PC-3 (cell line): ENCODE measurements at regions not wholly inside any gene's neighbourhood (a gene's known extent, or its start where the extent isn't known, plus 50 kb on each side); places are given as distances from the start of the nearest gene placed in this dataset.

Experiments
- ATAC-seq: fragments of 200-7000 bp; cut with Tn5 transposase; 2 replicates; pipeline ENCODE4 v1.9.1; 2020; ENCODE audit warnings: mild to moderate bottlenecking, moderate library complexity
- BruUV-seq: library from RNA; stranded (reverse); fragments of 400-500 nt; replicated peaks from 2 replicates; lab custom pipeline; 2021; lab: Mats Ljungman, UMichigan
- CTCF ChIA-PET: fragments of 300-600 bp; sonication (Branson Sonifier 250); formaldehyde crosslinking; loops from one replicate; lab custom pipeline; 2022; ENCODE audit warnings: antibody characterized with exemption; lab: Charles Lee
- POLR2A ChIA-PET: fragments of 300-600 bp; sonication (Branson Sonifier 250); formaldehyde crosslinking; loops from one replicate; lab custom pipeline; 2022; ENCODE audit warnings: antibody characterized with exemption; ENCODE audit not compliant: unreplicated experiment; lab: Charles Lee
- DNase-seq: peaks from one replicate; pipeline ENCODE4 v3.0.0-alpha.2; 2015
- H2AFZ ChIP-seq: fragments of 300-600 bp; sonication (generic); 2 replicates; pipeline ENCODE4 v1.6.0; 2016; ENCODE audit warnings: antibody characterized with exemption, low read length
- H3F3A ChIP-seq: fragments of 300-600 bp; sonication (generic); one replicate; pipeline ENCODE4 v1.6.0; 2017; ENCODE audit warnings: antibody characterized with exemption, low read length, control low read depth, mild to moderate bottlenecking; ENCODE audit not compliant: unreplicated experiment
- H3K27ac ChIP-seq: fragments of 300-600 bp; sonication (generic); 2 replicates; pipeline ENCODE4 v1.5.1; 2016; ENCODE audit warnings: mild to moderate bottlenecking, low read length
- H3K27me3 ChIP-seq: fragments of 300-600 bp; sonication (generic); 2 replicates; pipeline ENCODE4 v1.6.1; 2016; ENCODE audit warnings: low read length, mixed read lengths
- H3K36me3 ChIP-seq: fragments of 300-600 bp; sonication (generic); 2 replicates; pipeline ENCODE4 v1.6.1; 2016; ENCODE audit warnings: low read depth, mixed run types, low read length, mixed read lengths
- H3K4me1 ChIP-seq: fragments of 300-600 bp; sonication (generic); 2 replicates; pipeline ENCODE4 v1.5.1; 2016; ENCODE audit warnings: low read length; ENCODE audit not compliant: insufficient read depth
- H3K4me2 ChIP-seq: fragments of 300-600 bp; sonication (generic); 2 replicates; pipeline ENCODE4 v1.6.0; 2016; ENCODE audit warnings: low read length
- H3K4me3 ChIP-seq: fragments of 300-600 bp; sonication (generic); 2 replicates; pipeline ENCODE4 v1.5.1; 2016; ENCODE audit warnings: mild to moderate bottlenecking, low read length, mixed read lengths
- H3K79me2 ChIP-seq: fragments of 300-600 bp; sonication (generic); 2 replicates; pipeline ENCODE4 v1.6.1; 2017; ENCODE audit warnings: low read length, mixed read lengths
- H3K9ac ChIP-seq: fragments of 300-600 bp; sonication (generic); 2 replicates; pipeline ENCODE4 v1.6.0; 2016; ENCODE audit warnings: mild to moderate bottlenecking, low read length
- H3K9me2 ChIP-seq: fragments of 300-600 bp; sonication (generic); replicated peaks from 2 replicates; pipeline ENCODE4 v1.6.1; 2016; ENCODE audit warnings: mixed run types, low read length, mixed read lengths
- H3K9me3 ChIP-seq: fragments of 300-600 bp; sonication (generic); 2 replicates; pipeline ENCODE4 v1.6.1; 2016; ENCODE audit warnings: low read length, mixed read lengths
- H4K20me1 ChIP-seq: fragments of 300-600 bp; sonication (generic); 2 replicates; pipeline ENCODE4 v1.6.1; 2016; ENCODE audit warnings: low read length, mixed read lengths
- CTCF ChIP-seq: fragments of 300-600 bp; sonication (generic); conservative IDR thresholded peaks from 2 replicates; pipeline ENCODE4 v1.5.1; 2017; ENCODE audit warnings: antibody characterized with exemption, low read depth, mild to moderate bottlenecking, low read length
- EZH2 ChIP-seq: fragments of 300-600 bp; sonication (generic); IDR thresholded peaks from one replicate; pipeline ENCODE4 v1.6.1; 2017; ENCODE audit warnings: antibody characterized with exemption, mild to moderate bottlenecking, low read length; ENCODE audit not compliant: unreplicated experiment
- EZH2phosphoT487 ChIP-seq: fragments of 300-600 bp; sonication (generic); IDR thresholded peaks from 2 replicates; pipeline ENCODE4 v1.6.1; 2018; ENCODE audit warnings: mild to moderate bottlenecking, antibody characterized with exemption, low read length, borderline replicate concordance
- intact Hi-C: fragments of 100-400 bp; cut with micrococcal nuclease; formaldehyde crosslinking; loops from 2 replicates; pipeline ENCODE4 v1.9.0; 2023

GRCh38 chr1:245041058-245041698, 113.6 kb upstream of the KIF26B start:
- Histone ChIP-seq H3K9me2 (no peaks in the 10 kb centered on the region), H3K9ac (no peak overlapping the region), H3K4me1 (no peaks in the 10 kb centered on the region), H3K9me3 (no peaks in the 10 kb centered on the region), H3F3A (no peaks in the 10 kb centered on the region), H3K36me3 (no peaks in the 10 kb centered on the region), H3K79me2 (no peaks in the 10 kb centered on the region), H3K27ac (no peak overlapping the region), H2AFZ (no peak overlapping the region), H3K4me3 (no peak overlapping the region), H4K20me1 (no peaks in the 10 kb centered on the region), H3K4me2 (no peak overlapping the region), H3K27me3 (no peaks in the 10 kb centered on the region)
- POLR2A ChIA-PET, result no interaction called here
- no TSS peak for BruUV-seq
- no peak for ATAC-seq
- DNase-seq, result no peak
- CTCF ChIA-PET, result interaction anchor here (0.6 to 1.5 kb wide), 2 partner anchors 54 to 70 kb away, joined by 6 to 8 read pairs; no protein-coding TSS in a partner anchor
- intact Hi-C loops, result no loop called here
- TF ChIP-seq CTCF, result no peak
- no peak for TF ChIP-seq EZH2

- POLR2A ChIA-PET, result no interaction called here
These were observed 115.6 kb upstream of the KIF26B start for GRCh38 chr1:245039196-245039595.

More at GRCh38 chr1:245039196-245039595, 115.6 kb upstream of the KIF26B start:
- intact Hi-C loops, result no loop called here
- H3K36me3 ChIP-seq, result no peaks in the 10 kb centered on the region
- H3K9ac ChIP-seq, result no peak overlapping the region
- no peak overlapping the region for H3K4me2 ChIP-seq
- no peaks in the 10 kb centered on the region for H3K9me2 ChIP-seq
- H3F3A ChIP-seq, result no peaks in the 10 kb centered on the region
- no peak overlapping the region for H3K4me3 ChIP-seq
- no peaks in the 10 kb centered on the region for H3K9me3 ChIP-seq
- no peaks in the 10 kb centered on the region for H3K79me2 ChIP-seq
- H4K20me1 ChIP-seq, result no peaks in the 10 kb centered on the region
- ATAC-seq, result no peak
- CTCF ChIA-PET, result no interaction called here
- TF ChIP-seq CTCF, result no peak
- TF ChIP-seq EZH2, result no peak
- no peak for TF ChIP-seq EZH2phosphoT487
- no peaks in the 10 kb centered on the region for H3K4me1 ChIP-seq
- H2AFZ ChIP-seq, result no peak overlapping the region
- no TSS peak for BruUV-seq
- no peaks in the 10 kb centered on the region for H3K27me3 ChIP-seq
- no peak for DNase-seq
- no peak overlapping the region for H3K27ac ChIP-seq
